HK-2 (cell line): ENCODE measurements at regions not wholly inside any gene's neighbourhood (a gene's known extent, or its start where the extent isn't known, plus 50 kb on each side); places are given as distances from the start of the nearest gene placed in this dataset.
"Not testable (repeated sequence)": the region's sequence is repeated elsewhere in the genome, so short reads cannot be mapped to it uniquely, and the experiment has no call there.

ENCODE experiments used
- DNase-seq: peaks from one replicate; pipeline ENCODE4 v3.0.0-alpha.2; 2018; ENCODE audit not compliant: unreplicated experiment

GRCh38 chr9:81431641-81432040, 257.7 kb downstream of the TLE1 start:
- no peak for DNase-seq

DNA sequence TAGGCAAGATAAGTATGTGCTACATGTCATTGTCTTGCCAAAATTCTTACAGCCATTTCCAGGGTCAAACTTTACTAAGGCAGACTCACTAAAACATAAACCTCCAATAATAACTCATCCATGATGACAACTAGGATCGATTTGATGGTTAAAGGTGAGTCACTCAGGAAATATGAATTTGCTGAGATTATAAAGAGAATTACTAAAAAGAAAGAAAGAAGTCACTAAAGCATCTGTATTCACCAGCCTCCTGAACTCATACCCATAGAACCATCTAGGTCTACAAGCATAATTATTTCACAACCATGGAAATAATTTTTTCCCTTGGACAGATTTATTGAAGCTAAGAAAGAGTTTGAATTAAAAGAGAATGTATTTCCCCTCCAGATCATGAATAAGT, 258.6 kb downstream of the TLE1 start:
- no peak for DNase-seq

DNA sequence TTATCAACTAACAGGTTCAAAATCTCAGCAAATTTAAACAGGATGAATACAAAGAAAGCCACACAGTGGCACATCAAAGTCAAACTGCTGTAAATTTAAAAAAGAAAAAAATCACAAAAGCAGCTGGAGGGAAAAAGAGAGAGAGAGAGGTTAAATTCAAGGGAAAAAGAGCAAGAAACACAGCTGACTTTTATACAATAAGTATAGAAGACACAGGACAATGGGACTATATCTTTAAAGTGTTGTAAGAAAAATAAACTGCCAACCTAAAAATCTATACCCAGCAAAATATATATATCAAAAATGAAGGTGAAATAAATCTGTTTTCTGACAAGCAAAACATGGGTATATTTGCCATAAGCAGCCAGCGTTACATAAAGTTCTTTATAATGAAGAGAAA, 261.5 kb downstream of the TLE1 start:
- no peak for DNase-seq

GRCh38 chr9:81424431-81424830, 264.9 kb downstream of the TLE1 start:
- DNase-seq: no peak

- no peak for DNase-seq
Measured at GRCh38 chr9:81423589-81424326, 265.6 kb downstream of the TLE1 start.

DNA sequence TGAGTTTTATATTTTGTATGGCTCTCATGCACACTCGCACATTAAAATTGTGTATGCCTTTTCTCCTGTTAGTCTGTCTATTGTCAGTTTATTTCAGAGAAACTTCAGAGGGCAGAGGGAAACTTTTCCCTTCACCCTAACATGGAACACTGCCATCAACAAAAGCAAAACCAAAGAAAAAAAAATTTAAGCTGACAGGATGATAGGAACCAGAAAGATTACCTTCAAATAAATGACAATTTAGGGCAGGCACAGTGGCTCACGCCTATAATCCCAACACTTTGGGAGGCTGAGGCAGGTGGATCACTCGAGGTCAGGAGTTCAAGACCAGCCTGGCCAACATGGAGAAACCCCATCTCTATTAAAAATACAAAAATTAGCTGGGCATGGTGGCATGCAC, 268.3 kb downstream of the TLE1 start:
- not testable (repeated sequence) for DNase-seq

GRCh38 chr9:81420024-81420423, 269.3 kb downstream of the TLE1 start:
- no peak for DNase-seq

GRCh38 chr9:81417941-81418340, 271.4 kb downstream of the TLE1 start:
- DNase-seq: no peak

- no peak for DNase-seq
Measured at GRCh38 chr9:81417299-81417675, 272.1 kb downstream of the TLE1 start.

GRCh38 chr9:81416476-81417298, 272.7 kb downstream of the TLE1 start:
- DNase-seq: no peak

DNA sequence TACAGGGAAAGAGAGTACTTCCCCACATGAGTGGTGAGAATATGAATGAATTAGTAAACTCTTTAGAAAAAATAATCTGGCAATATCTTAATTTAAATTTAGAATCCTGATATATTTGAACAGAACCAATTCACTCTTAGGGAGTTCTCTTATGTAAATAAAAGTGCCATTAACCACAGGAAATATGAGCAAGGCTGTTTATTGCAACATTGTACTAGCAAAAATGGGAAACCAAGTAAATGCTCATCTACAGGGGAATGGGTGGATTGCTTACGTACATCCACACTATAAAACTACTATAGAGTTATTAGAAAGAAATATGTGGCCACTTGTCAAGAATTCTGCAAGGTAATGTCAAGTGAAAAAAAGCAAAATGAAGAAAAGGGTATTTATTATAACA, 274.5 kb downstream of the TLE1 start:
- DNase-seq: no peak

GRCh38 chr9:81411961-81412360, 277.4 kb downstream of the TLE1 start:
- DNase-seq: no peak

GRCh38 chr9:81410201-81410600, 279.1 kb downstream of the TLE1 start:
- DNase-seq: no peak

DNA sequence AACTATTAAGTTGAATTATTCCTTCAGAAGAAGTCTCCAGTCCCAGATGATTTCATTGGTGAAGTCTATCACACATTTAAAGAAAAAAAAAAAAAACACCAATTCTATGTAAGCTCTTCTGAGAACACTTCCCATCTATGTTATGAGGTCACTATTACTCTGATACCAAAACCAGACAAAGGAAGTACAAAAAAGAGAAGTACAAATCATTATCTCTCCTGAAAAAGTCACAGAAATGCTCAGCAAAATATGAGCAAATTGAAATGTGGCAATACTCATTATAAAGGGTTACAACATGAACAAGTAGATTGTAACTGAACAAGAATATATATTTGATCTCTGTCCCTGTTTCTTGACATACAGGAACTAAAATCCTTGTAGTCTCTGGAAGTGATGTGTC, 280.4 kb downstream of the TLE1 start:
- DNase-seq: no peak

DNA sequence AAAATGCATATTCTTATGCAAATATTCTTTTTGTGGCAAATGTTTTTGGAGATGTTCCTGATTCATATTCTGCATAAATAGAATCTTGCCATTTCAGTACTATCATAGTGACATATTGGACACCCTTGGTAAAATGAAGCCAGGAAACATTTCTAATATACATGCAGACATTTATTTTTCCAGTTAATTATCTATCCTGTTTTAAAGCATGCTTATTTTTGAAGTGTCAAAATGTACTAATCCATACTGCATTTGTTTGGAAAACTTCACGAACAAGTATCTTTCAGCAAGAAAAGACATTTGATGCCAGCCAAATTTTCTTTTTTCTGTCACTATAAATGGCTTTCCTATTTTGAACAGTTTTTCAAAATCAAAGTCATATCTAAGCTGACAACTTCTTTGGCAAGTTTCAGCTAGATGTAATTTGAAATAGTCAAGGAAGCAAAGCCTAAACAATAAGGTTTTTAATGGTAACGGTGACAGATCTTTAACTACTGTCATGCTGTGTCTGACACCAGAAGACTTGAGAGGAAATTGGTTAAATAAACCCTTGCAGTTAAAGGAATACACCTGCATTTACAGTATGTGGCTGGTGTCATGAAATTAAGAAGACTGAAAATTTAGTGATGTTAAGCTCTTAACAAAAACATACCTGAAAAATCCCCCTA, 284.3 kb downstream of the TLE1 start:
- DNase-seq: no peak

GRCh38 chr9:81397481-81398381, 291.6 kb downstream of the TLE1 start:
- no peak for DNase-seq

DNA sequence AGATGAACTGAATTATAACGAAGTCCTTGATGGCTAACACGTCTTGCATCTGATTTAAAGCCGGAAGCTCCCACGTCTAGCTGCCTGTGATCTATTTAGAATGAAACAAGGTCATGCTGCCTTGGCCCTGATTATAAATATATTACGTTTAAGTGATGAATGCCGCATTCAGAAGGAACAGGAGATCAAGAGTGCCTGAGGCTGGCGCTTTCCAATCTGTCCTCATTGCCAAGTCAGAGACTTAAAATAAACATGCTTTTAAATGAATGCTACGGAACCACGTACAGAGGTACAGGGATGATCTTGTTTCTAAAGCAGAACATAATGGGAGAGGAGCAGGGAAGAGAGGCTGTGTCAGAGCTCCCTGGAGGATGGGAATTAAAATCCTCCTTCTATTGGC, 292.8 kb downstream of the TLE1 start:
- DNase-seq: no peak

DNA sequence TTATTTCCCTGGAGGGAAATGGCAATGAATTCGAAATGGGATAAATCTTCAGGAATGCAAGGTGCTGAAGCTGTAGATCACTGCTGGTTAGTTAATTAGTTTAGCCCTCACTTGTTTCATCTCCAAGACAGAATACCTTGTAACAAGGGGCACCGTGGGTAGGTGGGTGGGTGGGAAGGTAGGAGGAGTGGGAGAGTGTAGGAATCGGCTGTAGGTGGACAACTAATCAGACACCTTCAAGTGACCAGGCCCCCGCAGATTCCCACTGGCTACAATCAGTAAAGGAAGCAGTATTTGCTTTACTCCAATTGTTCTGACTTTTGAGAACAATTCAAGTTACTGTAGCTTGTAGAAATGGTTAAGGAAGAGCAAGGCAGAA, 293.7 kb downstream of the TLE1 start:
- DNase-seq: no peak

DNA sequence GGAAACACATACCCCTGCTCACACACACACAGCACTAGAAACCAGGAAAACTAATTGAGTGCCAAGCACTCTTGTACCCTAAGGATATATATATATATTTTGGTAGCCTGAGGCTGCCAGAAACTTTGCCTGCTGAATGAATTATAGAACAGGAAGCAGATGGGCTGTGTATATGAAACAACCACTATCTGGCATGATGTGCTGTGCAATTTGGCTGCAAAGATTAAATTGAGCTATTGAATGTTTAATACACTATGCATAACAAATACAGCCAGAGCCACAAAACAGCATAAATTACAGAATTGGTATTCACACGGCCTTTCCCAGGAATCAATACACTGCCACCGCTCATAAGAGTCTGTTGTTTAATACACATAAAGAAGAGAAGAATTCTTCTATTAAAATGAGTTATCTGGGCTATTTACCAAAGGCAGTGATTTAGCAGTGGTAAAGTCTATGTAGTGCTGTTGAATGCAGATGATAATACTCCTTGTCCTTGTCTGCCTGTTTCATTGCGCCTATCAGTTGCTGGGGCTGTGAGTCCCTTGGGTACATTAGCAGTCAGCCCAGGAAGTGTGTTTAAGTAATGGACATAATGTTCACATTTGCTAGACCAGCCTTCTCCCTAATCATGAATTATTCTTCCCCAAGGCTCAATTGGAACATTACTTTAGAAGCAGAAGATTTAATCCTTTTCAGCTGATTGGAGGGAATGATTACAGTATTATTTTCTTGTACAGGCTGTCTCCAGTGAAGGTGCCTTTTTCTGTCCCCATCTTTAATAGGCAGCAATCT, 294.3 kb downstream of the TLE1 start:
- DNase-seq: no peak

DNA sequence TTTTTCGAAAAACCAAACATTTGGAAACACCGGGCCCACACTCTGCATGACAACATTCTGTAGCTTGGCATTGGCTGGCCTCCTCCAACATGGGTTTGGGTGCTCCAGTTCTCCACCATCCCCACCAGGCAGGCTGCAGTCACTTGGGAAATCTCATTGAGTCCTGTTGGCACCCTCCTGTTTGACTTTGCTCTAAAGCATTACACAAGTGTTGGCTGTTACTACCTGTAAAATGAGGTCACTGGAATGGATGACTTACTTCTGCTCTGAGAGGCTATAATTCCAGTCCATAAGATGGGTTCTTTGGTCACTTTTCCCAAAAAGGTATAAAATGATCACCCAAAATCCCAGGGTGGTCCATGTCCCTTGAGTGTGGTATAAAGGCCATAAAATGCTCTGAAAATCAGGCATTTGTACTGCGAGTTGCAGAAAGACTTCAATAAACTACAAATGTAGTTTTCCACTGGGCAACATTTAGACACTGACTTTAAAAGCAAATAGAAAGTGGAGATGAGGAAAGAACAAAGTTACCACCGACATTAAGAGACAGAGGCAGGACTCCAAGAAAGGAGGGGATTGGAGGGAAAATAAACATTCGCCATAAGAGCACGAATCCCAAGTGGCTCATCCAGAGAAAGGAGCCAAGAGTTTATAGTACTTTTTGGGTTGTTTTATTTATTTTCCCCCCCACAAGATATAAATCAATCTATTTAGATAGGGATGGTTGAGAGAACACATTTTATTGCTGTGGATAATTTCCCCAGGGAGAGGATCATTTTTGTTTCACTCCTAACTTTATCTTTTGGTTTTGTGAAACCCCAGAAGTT, 295.1 kb downstream of the TLE1 start:
- no peak for DNase-seq
